Neural progenitor cell (in vitro differentiated cells): ENCODE measurements at regions not wholly inside any gene's neighbourhood (a gene's known extent, or its start where the extent isn't known, plus 50 kb on each side); places are given as distances from the start of the nearest gene placed in this dataset.

Experiments
- CTCF ChIP-seq: fragments of 200-600 bp; sonication (generic); IDR thresholded peaks from 2 replicates; pipeline ENCODE4 v1.5.1; 2017; ENCODE audit warnings: antibody characterized with exemption, mild to moderate bottlenecking
- EZH2 ChIP-seq: fragments of 200-600 bp; sonication (generic); IDR thresholded peaks from 2 replicates; pipeline ENCODE4 v1.6.1; 2017; ENCODE audit warnings: antibody characterized with exemption, mild to moderate bottlenecking, moderate library complexity
- EZH2phosphoT487 ChIP-seq: fragments of 200-600 bp; sonication (generic); IDR thresholded peaks from 2 replicates; pipeline ENCODE4 v1.6.1; 2017; ENCODE audit warnings: antibody characterized with exemption

GRCh38 chrX:6861456-6861855 lies 286.1 kb upstream of the STS start:
- TF ChIP-seq EZH2 (no peak), CTCF (no peak), EZH2phosphoT487 (no peak)
